ENCODE measurements at regions not wholly inside any gene's neighbourhood (a gene's known extent, or its start where the extent isn't known, plus 50 kb on each side); places are given as distances from the start of the nearest gene placed in this dataset.

GRCh38 chr4:14299166-14299565, 671.6 kb upstream of the BOD1L1 start:
- TF ChIP-seq EGR1 (IDR thresholded peaks at IDR 0.05; ENCODE audit: borderline replicate concordance, low read depth, low read length) = no peak
- no peak for TF ChIP-seq GABPA (IDR thresholded peaks at IDR 0.05; ENCODE audit: borderline replicate concordance, insufficient read depth, low read length)
- no peak for TF ChIP-seq CEBPB (IDR thresholded peaks at IDR 0.05; ENCODE audit: low read depth, low read length)
- no peak for TF ChIP-seq CTCF (IDR thresholded peaks at IDR 0.05; ENCODE audit: control extremely low read depth in 1 of 3, insufficient read depth in 1 of 3, low read depth in 1 of 3, low read length in 3 of 3)
- no peak for TF ChIP-seq POLR2A (IDR thresholded peaks at IDR 0.05; ENCODE audit: control extremely low read depth in 1 of 2, low read depth in 2 of 2, low read length in 2 of 2)
- no peak for TF ChIP-seq MAX (IDR thresholded peaks at IDR 0.05)
- no peak for TF ChIP-seq EZH2 (IDR thresholded peaks at IDR 0.05; ENCODE audit: low read depth, low read length, severe bottlenecking)
- TF ChIP-seq SIN3A (conservative IDR thresholded peaks at IDR 0.05 in 1 of 2, IDR thresholded peaks at IDR 0.05 in 1 of 2; ENCODE audit: low read depth in 1 of 2, low read length in 2 of 2) = no peak
- no peak for TF ChIP-seq TEAD4 (IDR thresholded peaks at IDR 0.05; ENCODE audit: low read depth, low read length)
- no peak for TF ChIP-seq JUN (IDR thresholded peaks at IDR 0.05; ENCODE audit: low read depth, low read length)
- no peak for TF ChIP-seq CBX5 (IDR thresholded peaks at IDR 0.05; ENCODE audit: low read depth, low read length)

All from H1 (cell line).